ENCODE measurements at regions not wholly inside any gene's neighbourhood (a gene's known extent, or its start where the extent isn't known, plus 50 kb on each side); places are given as distances from the start of the nearest gene placed in this dataset.
"Not testable (repeated sequence)": the region's sequence is repeated elsewhere in the genome, so short reads cannot be mapped to it uniquely, and the experiment has no call there.

GRCh38 chr6:140663094-140663493 is 1288.6 kb upstream of the CITED2 start:
- no peaks in the 10 kb centered on the region for H3K36me3 Mint-ChIP-seq (ENCODE audit: unreplicated experiment)
- H3K27me3 Mint-ChIP-seq (ENCODE audit: unreplicated experiment), result no peaks in the 10 kb centered on the region
- H3K4me3 Mint-ChIP-seq (ENCODE audit: unreplicated experiment), result no peak overlapping the region
- no peak for DNase-seq
- no peaks in the 10 kb centered on the region for H3K9me3 Mint-ChIP-seq (ENCODE audit: unreplicated experiment)
- TF ChIP-seq CTCF (IDR thresholded peaks at IDR 0.05; ENCODE audit: partially characterized antibody, unreplicated experiment), result no peak
- no peaks in the 10 kb centered on the region for H3K4me1 Mint-ChIP-seq (ENCODE audit: low read depth, unreplicated experiment)
- H3K27ac Mint-ChIP-seq (ENCODE audit: unreplicated experiment), result no peak overlapping the region

GRCh38 chr6:140661691-140662090 is 1287.2 kb upstream of the CITED2 start:
- DNase-seq, result no peak
- no peaks in the 10 kb centered on the region for H3K4me1 Mint-ChIP-seq (ENCODE audit: low read depth, unreplicated experiment)
- H3K9me3 Mint-ChIP-seq (ENCODE audit: unreplicated experiment), result no peaks in the 10 kb centered on the region
- no peaks in the 10 kb centered on the region for H3K27me3 Mint-ChIP-seq (ENCODE audit: unreplicated experiment)
- no peak overlapping the region for H3K27ac Mint-ChIP-seq (ENCODE audit: unreplicated experiment)
- TF ChIP-seq CTCF (IDR thresholded peaks at IDR 0.05; ENCODE audit: partially characterized antibody, unreplicated experiment), result no peak
- H3K36me3 Mint-ChIP-seq (ENCODE audit: unreplicated experiment), result no peaks in the 10 kb centered on the region
- no peak overlapping the region for H3K4me3 Mint-ChIP-seq (ENCODE audit: unreplicated experiment)

- DNase-seq, result no peak
- Mint-ChIP-seq H3K36me3 (ENCODE audit: unreplicated experiment) (no peaks in the 10 kb centered on the region), H3K27me3 (ENCODE audit: unreplicated experiment) (peaks cover 2% of the 10 kb centered on the region), H3K4me3 (ENCODE audit: unreplicated experiment) (no peak overlapping the region), H3K27ac (ENCODE audit: unreplicated experiment) (no peak overlapping the region), H3K9me3 (ENCODE audit: unreplicated experiment) (no peaks in the 10 kb centered on the region), H3K4me1 (ENCODE audit: low read depth, unreplicated experiment) (no peaks in the 10 kb centered on the region)
- TF ChIP-seq CTCF (IDR thresholded peaks at IDR 0.05; ENCODE audit: partially characterized antibody, unreplicated experiment), result no peak
Measured at GRCh38 chr6:140660295-140660694, 1285.8 kb upstream of the CITED2 start.

- Mint-ChIP-seq H3K4me3 (ENCODE audit: unreplicated experiment) (no peak overlapping the region), H3K4me1 (ENCODE audit: low read depth, unreplicated experiment) (no peaks in the 10 kb centered on the region), H3K9me3 (ENCODE audit: unreplicated experiment) (no peaks in the 10 kb centered on the region), H3K27ac (ENCODE audit: unreplicated experiment) (no peak overlapping the region), H3K27me3 (ENCODE audit: unreplicated experiment) (peaks cover 2% of the 10 kb centered on the region), H3K36me3 (ENCODE audit: unreplicated experiment) (no peaks in the 10 kb centered on the region)
- TF ChIP-seq CTCF (IDR thresholded peaks at IDR 0.05; ENCODE audit: partially characterized antibody, unreplicated experiment), result no peak
- DNase-seq, result no peak
Measured at GRCh38 chr6:140653972-140654371, 1279.5 kb upstream of the CITED2 start.

GRCh38 chr6:140653506-140653905 is 1279.1 kb upstream of the CITED2 start:
- H3K27me3 Mint-ChIP-seq (ENCODE audit: unreplicated experiment), result peaks cover 2% of the 10 kb centered on the region
- DNase-seq, result no peak
- H3K4me1 Mint-ChIP-seq (ENCODE audit: low read depth, unreplicated experiment), result no peaks in the 10 kb centered on the region
- no peaks in the 10 kb centered on the region for H3K9me3 Mint-ChIP-seq (ENCODE audit: unreplicated experiment)
- H3K4me3 Mint-ChIP-seq (ENCODE audit: unreplicated experiment), result no peak overlapping the region
- H3K36me3 Mint-ChIP-seq (ENCODE audit: unreplicated experiment), result no peaks in the 10 kb centered on the region
- TF ChIP-seq CTCF (IDR thresholded peaks at IDR 0.05; ENCODE audit: partially characterized antibody, unreplicated experiment), result no peak
- H3K27ac Mint-ChIP-seq (ENCODE audit: unreplicated experiment), result no peak overlapping the region

- not testable (repeated sequence) for H3K27me3 Mint-ChIP-seq (ENCODE audit: unreplicated experiment); H3K4me3 Mint-ChIP-seq (ENCODE audit: unreplicated experiment); H3K36me3 Mint-ChIP-seq (ENCODE audit: unreplicated experiment)
Measured at GRCh38 chr6:140649502-140649901, 1275.1 kb upstream of the CITED2 start.

GRCh38 chr6:140647322-140647721 is 1272.9 kb upstream of the CITED2 start:
- H3K4me1 Mint-ChIP-seq (ENCODE audit: low read depth, unreplicated experiment); H3K36me3 Mint-ChIP-seq (ENCODE audit: unreplicated experiment); H3K27ac Mint-ChIP-seq (ENCODE audit: unreplicated experiment); DNase-seq; H3K9me3 Mint-ChIP-seq (ENCODE audit: unreplicated experiment); H3K4me3 Mint-ChIP-seq (ENCODE audit: unreplicated experiment); H3K27me3 Mint-ChIP-seq (ENCODE audit: unreplicated experiment): not testable (repeated sequence)

More at GRCh38 chr6:140649502-140649901, 1275.1 kb upstream of the CITED2 start:
- not testable (repeated sequence) for H3K9me3 Mint-ChIP-seq (ENCODE audit: unreplicated experiment); H3K4me1 Mint-ChIP-seq (ENCODE audit: low read depth, unreplicated experiment); H3K27ac Mint-ChIP-seq (ENCODE audit: unreplicated experiment); DNase-seq

Measured in glutamatergic neuron (in vitro differentiated cells).